Endothelial cell of umbilical vein (primary cell): ENCODE measurements at regions not wholly inside any gene's neighbourhood (a gene's known extent, or its start where the extent isn't known, plus 50 kb on each side); places are given as distances from the start of the nearest gene placed in this dataset.

Experiments
- BruUV-seq: library from RNA; stranded (reverse); fragments of 400-500 nt; replicated peaks from 2 replicates; lab custom pipeline; 2021; lab: Mats Ljungman, UMichigan
- CTCF ChIA-PET: fragments of 300-600, 350-600 bp; sonication (Branson Sonifier 250); formaldehyde crosslinking; loops from one replicate; lab custom pipeline; 2021; ENCODE audit warnings: antibody characterized with exemption, inconsistent platforms; lab: Charles Lee
- POLR2A ChIA-PET: fragments of 300-600, 350-600 bp; sonication (Branson Sonifier 250); formaldehyde crosslinking; loops from one replicate; lab custom pipeline; 2021; ENCODE audit warnings: antibody characterized with exemption, inconsistent platforms; lab: Charles Lee
- DNase-seq: peaks from one replicate; pipeline ENCODE4 v3.0.0-alpha.2; 2011; ENCODE audit warnings: low read depth, low spot score
- FAIRE-seq: peaks from 2 replicates; lab custom pipeline; 2011; peaks lifted over from hg19 to GRCh38; lab: Jason Lieb, UNC
- H2AFZ ChIP-seq: 2 replicates; pipeline ENCODE4 v1.6.0; 2012; ENCODE audit warnings: low read depth, low read length, control low read depth, inconsistent platforms
- H3K27ac ChIP-seq: 2 replicates; pipeline ENCODE4 v1.5.1; 2011; ENCODE audit warnings: low read depth, mild to moderate bottlenecking, control low read depth, low read length, moderate library complexity; ENCODE audit not compliant: insufficient read depth
- H3K27me3 ChIP-seq, 2 experiments: 2 replicates each; pipeline versions ENCODE4 v1.6.0 to v1.6.1; 2011; ENCODE audit warnings: low read length in 2 of 2, mixed read lengths in 1 of 2; ENCODE audit not compliant: control insufficient read depth in 2 of 2, insufficient read depth in 2 of 2
- H3K36me3 ChIP-seq, 2 experiments: 2 replicates in 1 of 2; 3 replicates in 1 of 2; pipeline ENCODE4 v1.5.1; 2011; ENCODE audit warnings: low read length in 2 of 2, mild to moderate bottlenecking in 1 of 2, moderate library complexity in 1 of 2; ENCODE audit not compliant: control insufficient read depth in 2 of 2, insufficient read depth in 2 of 2; ENCODE audit errors: extremely low read depth in 1 of 2
- H3K4me1 ChIP-seq: 3 replicates; pipeline ENCODE4 v1.5.1; 2011; ENCODE audit warnings: mild to moderate bottlenecking, low read length; ENCODE audit not compliant: control insufficient read depth, insufficient read depth; ENCODE audit errors: extremely low read depth
- H3K4me2 ChIP-seq: 2 replicates; pipeline ENCODE4 v1.6.1; 2011; ENCODE audit warnings: low read length, control low read depth, mixed read lengths; ENCODE audit not compliant: insufficient read depth
- H3K4me3 ChIP-seq, 3 experiments: fragments of 200-600 bp in 1 of 3; sonication (generic), shearing (Covaris generic) in 1 of 3; replicated peaks in 1 of 3; 2 replicates each; pipeline ENCODE4 v1.5.1; 2011 to 2016; ENCODE audit warnings: control low read depth in 3 of 3, low read length in 3 of 3, mild to moderate bottlenecking in 2 of 3, inconsistent platforms in 1 of 3, low read depth in 1 of 3, moderate library complexity in 1 of 3; ENCODE audit not compliant: insufficient read depth in 1 of 3
- H3K79me2 ChIP-seq: 2 replicates; pipeline ENCODE4 v1.6.0; 2012; ENCODE audit warnings: low read length, inconsistent platforms; ENCODE audit not compliant: control insufficient read depth, insufficient read depth
- H3K9ac ChIP-seq: replicated peaks from 2 replicates; pipeline ENCODE3; 2011; ENCODE audit warnings: low read length, control low read depth; ENCODE audit not compliant: insufficient read depth; ENCODE audit errors: extremely low read depth
- H3K9me1 ChIP-seq: replicated peaks from 3 replicates; pipeline ENCODE4 v1.6.0; 2011; ENCODE audit warnings: mild to moderate bottlenecking, low read length; ENCODE audit not compliant: control insufficient read depth, insufficient read depth; ENCODE audit errors: extremely low read depth
- H3K9me3 ChIP-seq: replicated peaks from 2 replicates; pipeline ENCODE4 v1.5.1; 2012; ENCODE audit warnings: low read length, inconsistent platforms; ENCODE audit not compliant: control insufficient read depth, insufficient read depth
- H4K20me1 ChIP-seq: replicated peaks from 2 replicates; pipeline ENCODE3; 2011; ENCODE audit warnings: mild to moderate bottlenecking, low read length; ENCODE audit not compliant: control insufficient read depth, insufficient read depth; ENCODE audit errors: extremely low read depth
- CTCF ChIP-seq, 2 donors: IDR thresholded peaks; 1 replicate in 1 of 2; 2 replicates in 1 of 2; pipeline ENCODE4 v1.5.1; 2011; ENCODE audit warnings: low read length in 2 of 2, mild to moderate bottlenecking in 2 of 2, moderate library complexity in 2 of 2, control low read depth in 1 of 2, inconsistent platforms in 1 of 2, low read depth in 1 of 2; ENCODE audit not compliant: insufficient read depth in 1 of 2; ENCODE audit errors: extremely low read depth in 1 of 2
- EZH2 ChIP-seq: IDR thresholded peaks from 2 replicates; pipeline ENCODE4 v1.6.1; 2012; ENCODE audit warnings: borderline replicate concordance, low read depth, mild to moderate bottlenecking, moderate library complexity, low read length, inconsistent platforms; ENCODE audit not compliant: severe bottlenecking
- FOS ChIP-seq: IDR thresholded peaks from 2 replicates; pipeline ENCODE4 v1.6.1; 2011; ENCODE audit warnings: mild to moderate bottlenecking, low read length, moderate library complexity, borderline replicate concordance; ENCODE audit not compliant: insufficient read depth
- GATA2 ChIP-seq: IDR thresholded peaks from 2 replicates; pipeline ENCODE4 v1.7.0; 2011; ENCODE audit warnings: low read depth, mild to moderate bottlenecking, moderate library complexity, mixed read lengths, low read length; ENCODE audit not compliant: insufficient read length, insufficient read depth
- JUN ChIP-seq: IDR thresholded peaks from 2 replicates; pipeline ENCODE4 v1.6.1; 2011; ENCODE audit warnings: borderline replicate concordance, low read depth; ENCODE audit not compliant: insufficient read length, insufficient read depth
- MAX ChIP-seq: IDR thresholded peaks from 2 replicates; pipeline ENCODE4 v1.6.1; 2011; ENCODE audit not compliant: insufficient read depth, insufficient read length
- MYC ChIP-seq: IDR thresholded peaks from one replicate; pipeline ENCODE4 v1.6.1; 2011; ENCODE audit warnings: mild to moderate bottlenecking, low read depth, low read length
- POLR2A ChIP-seq: IDR thresholded peaks from 2 replicates; pipeline ENCODE4 v1.6.1; 2012; ENCODE audit warnings: low read depth, mild to moderate bottlenecking, control low read depth, low read length
- POLR2AphosphoS5 ChIP-seq: IDR thresholded peaks from 2 replicates; pipeline ENCODE4 v1.6.1; 2012; ENCODE audit warnings: low read depth, mild to moderate bottlenecking, control low read depth, low read length, moderate library complexity; ENCODE audit not compliant: insufficient read depth
- dilution Hi-C: fragments of 300-500 bp; cut with MboI; formaldehyde crosslinking; loops from one replicate; pipeline ENCODE4 v1.15.0; 2019; ENCODE audit warnings: low sequenced_read_pairs; ENCODE audit not compliant: extremely low pct_ligation_motif_present
- intact Hi-C: fragments of 100-400 bp; cut with micrococcal nuclease; formaldehyde crosslinking; loops from one replicate; pipeline ENCODE4 v1.10.0; 2022

GRCh38 chr3:73915886-73916285 lies 291.1 kb upstream of the PDZRN3 start:
- Histone ChIP-seq H3K4me2 (no peak overlapping the region), H3K27ac (no peak overlapping the region), H4K20me1 (no peaks in the 10 kb centered on the region), H3K4me3 (no peak overlapping the region), H3K79me2 (no peaks in the 10 kb centered on the region), H3K9me1 (no peaks in the 10 kb centered on the region), H2AFZ (no peak overlapping the region), H3K9me3 (peaks cover 4% of the 10 kb centered on the region), H3K9ac (no peak overlapping the region), H3K36me3 (no peaks in the 10 kb centered on the region), H3K4me1 (no peaks in the 10 kb centered on the region), H3K27me3 (no peaks in the 10 kb centered on the region)
- dilution Hi-C loops (no loop called here), intact Hi-C loops (no loop called here)
- CTCF ChIA-PET, result no interaction called here
- no TSS peak for BruUV-seq
- no peak for TF ChIP-seq MYC
- no peak for TF ChIP-seq EZH2
- no peak for TF ChIP-seq POLR2A
- no peak for TF ChIP-seq GATA2
- no peak for TF ChIP-seq FOS
- no peak for TF ChIP-seq JUN
- TF ChIP-seq MAX, result no peak
- TF ChIP-seq CTCF (IDR thresholded peaks at IDR 0.05; ENCODE audit: extremely low read depth in 1 of 2, insufficient read depth in 1 of 2, low read depth in 1 of 2, low read length in 2 of 2), result no peak
- no peak for TF ChIP-seq POLR2AphosphoS5
- POLR2A ChIA-PET, result no interaction called here
- DNase-seq (no peak), FAIRE-seq (no peak)
